ENCODE measurements at regions not wholly inside any gene's neighbourhood (a gene's known extent, or its start where the extent isn't known, plus 50 kb on each side); places are given as distances from the start of the nearest gene placed in this dataset.

DNA sequence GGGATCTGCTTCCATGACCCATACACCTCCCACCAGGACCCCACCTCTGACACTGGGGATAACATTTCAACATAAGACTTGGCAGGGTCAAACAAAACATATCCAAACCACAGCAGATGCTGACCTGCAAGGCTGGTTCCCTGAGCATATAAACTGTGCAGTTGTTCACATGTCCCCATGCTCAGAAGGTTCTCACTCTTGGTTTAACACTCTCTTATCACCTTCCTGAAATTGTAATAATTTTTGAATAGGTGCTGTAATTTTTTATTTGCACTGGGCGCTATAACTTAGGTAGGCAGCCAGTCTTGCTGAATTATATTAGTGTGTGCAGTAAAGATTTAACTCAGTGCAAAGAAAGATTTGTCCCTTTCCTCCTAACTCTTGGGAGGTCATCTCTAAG, 824.8 kb upstream of the SOX9 start:
- TF ChIP-seq POLR2A (IDR thresholded peaks at IDR 0.05; ENCODE audit: low read depth, low read length) (no peak), POLR2AphosphoS5 (IDR thresholded peaks at IDR 0.05; ENCODE audit: low read depth, low read length) (no peak)
